SJSA1 (cell line): ENCODE measurements at regions not wholly inside any gene's neighbourhood (a gene's known extent, or its start where the extent isn't known, plus 50 kb on each side); places are given as distances from the start of the nearest gene placed in this dataset.

Source experiments
- DNase-seq, 2 experiments: peaks; one replicate each; pipeline ENCODE4 v3.0.0-alpha.2; 2015 to 2020; ENCODE audit warnings: low spot score in 2 of 2, low read depth in 1 of 2
- H3K27ac ChIP-seq: fragments of 250-450 bp; sonication (Bioruptor Pico); 2 replicates; pipeline ENCODE4 v1.5.1; 2020; ENCODE audit warnings: mild to moderate bottlenecking, moderate library complexity
- H3K27me3 ChIP-seq: fragments of 250-450 bp; sonication (Bioruptor Pico); replicated peaks from 2 replicates; pipeline ENCODE4 v1.5.1; 2020; ENCODE audit warnings: mild to moderate bottlenecking, moderate library complexity
- H3K36me3 ChIP-seq: fragments of 250-450 bp; sonication (Bioruptor Pico); 2 replicates; pipeline ENCODE4 v1.5.1; 2020; ENCODE audit warnings: mild to moderate bottlenecking
- H3K4me1 ChIP-seq: fragments of 250-450 bp; sonication (Bioruptor Pico); replicated peaks from 2 replicates; pipeline ENCODE4 v1.6.1; 2021; ENCODE audit warnings: mild to moderate bottlenecking
- H3K4me3 ChIP-seq: fragments of 250-450 bp; sonication (Bioruptor Pico); 2 replicates; pipeline ENCODE4 v1.5.1; 2020; ENCODE audit warnings: mild to moderate bottlenecking
- H3K9me3 ChIP-seq: fragments of 250-450 bp; sonication (Bioruptor Pico); replicated peaks from 2 replicates; pipeline ENCODE4 v1.5.1; 2020; ENCODE audit warnings: mild to moderate bottlenecking

DNA sequence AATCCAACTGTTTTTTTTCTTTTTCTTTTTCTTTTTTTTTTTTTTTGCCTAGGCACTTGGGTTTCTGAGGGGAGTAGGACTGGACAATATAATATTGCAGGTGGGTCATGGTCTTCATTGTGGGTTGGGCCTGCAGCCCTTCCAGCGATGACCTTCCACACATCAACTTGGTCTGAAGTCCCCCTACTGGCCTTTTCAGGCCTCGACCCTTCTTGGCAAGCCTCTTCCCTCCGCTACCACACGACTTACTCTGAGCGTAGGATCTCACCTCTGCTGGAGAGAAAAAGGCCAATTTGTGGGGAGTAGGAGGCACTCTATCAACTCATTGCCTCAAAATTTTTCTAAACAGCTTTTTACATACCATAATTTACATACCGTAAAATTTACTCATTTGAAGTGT lies 51.1 kb upstream of the GRIK3 start:
- H3K4me3 ChIP-seq, result no peak overlapping the region
- no peak overlapping the region for H3K27ac ChIP-seq
- no peaks in the 10 kb centered on the region for H3K36me3 ChIP-seq
- no peaks in the 10 kb centered on the region for H3K4me1 ChIP-seq
- no peaks in the 10 kb centered on the region for H3K9me3 ChIP-seq
- no peaks in the 10 kb centered on the region for H3K27me3 ChIP-seq
- no peak for DNase-seq

DNA sequence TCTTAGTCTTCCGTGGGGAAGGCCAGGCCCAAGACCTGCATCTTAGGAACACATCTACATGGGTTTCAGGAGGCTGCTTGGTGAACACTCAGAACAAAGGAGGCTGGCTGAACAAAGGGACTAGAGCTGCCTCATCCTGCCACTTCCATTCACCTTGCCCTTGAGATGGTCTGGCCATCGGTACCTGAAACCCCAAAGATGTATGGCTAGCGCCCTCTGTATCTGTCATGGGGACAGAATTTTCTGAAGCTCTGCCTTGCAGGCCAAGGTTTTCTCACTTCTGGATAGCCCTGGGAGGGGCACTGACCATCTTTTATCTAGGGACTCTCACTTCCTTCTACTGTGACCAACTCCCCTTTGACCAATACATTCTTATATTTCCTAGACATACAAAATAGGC lies 55.4 kb upstream of the GRIK3 start:
- Histone ChIP-seq H3K4me1 (no peaks in the 10 kb centered on the region), H3K9me3 (no peaks in the 10 kb centered on the region), H3K4me3 (no peak overlapping the region), H3K27ac (no peak overlapping the region), H3K27me3 (no peaks in the 10 kb centered on the region), H3K36me3 (no peaks in the 10 kb centered on the region)
- DNase-seq, result no peak

DNA sequence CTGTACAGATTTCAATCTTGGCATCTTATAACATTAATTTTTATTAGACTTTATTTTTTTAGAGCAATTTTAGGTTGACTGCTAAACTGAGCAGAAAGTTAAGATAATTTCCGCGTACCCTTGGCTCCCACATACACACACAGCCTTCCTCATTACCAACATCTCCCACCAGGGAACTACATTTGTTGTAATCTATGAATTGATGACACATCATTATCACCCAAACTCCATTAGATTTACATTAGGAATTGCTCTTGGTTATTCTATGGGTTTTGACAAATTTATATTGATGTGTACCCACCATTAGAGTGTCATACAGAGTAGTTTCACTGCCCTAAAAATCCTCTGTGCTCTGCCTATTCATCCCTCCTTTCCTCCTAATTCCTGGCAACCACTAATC lies 56.4 kb upstream of the GRIK3 start:
- H3K4me1 ChIP-seq, result no peaks in the 10 kb centered on the region
- DNase-seq, result no peak
- no peaks in the 10 kb centered on the region for H3K27me3 ChIP-seq
- H3K27ac ChIP-seq, result no peak overlapping the region
- no peak overlapping the region for H3K4me3 ChIP-seq
- H3K36me3 ChIP-seq, result no peaks in the 10 kb centered on the region
- no peaks in the 10 kb centered on the region for H3K9me3 ChIP-seq

DNA sequence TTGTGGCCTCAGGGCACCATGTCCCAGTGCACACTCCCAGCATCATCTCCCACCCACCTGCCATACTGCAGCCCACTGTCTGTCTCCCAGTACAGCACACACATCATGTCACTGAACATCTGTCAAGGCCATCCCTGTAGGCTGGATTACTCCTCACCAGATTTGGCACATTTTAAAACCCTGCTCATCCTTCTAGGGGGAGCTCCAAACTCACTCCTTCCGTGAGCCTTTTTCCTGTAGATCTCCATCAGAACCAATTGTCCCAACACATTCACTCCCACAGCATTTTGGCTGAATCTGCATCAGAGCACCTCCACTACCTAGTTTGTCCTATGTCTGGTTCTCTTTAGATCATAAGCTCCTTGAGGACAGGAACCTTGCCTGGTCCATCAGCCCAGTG lies 58.6 kb upstream of the GRIK3 start:
- H3K9me3 ChIP-seq, result no peaks in the 10 kb centered on the region
- H3K27ac ChIP-seq, result no peak overlapping the region
- H3K27me3 ChIP-seq, result no peaks in the 10 kb centered on the region
- H3K4me3 ChIP-seq, result no peak overlapping the region
- DNase-seq, result no peak
- no peaks in the 10 kb centered on the region for H3K36me3 ChIP-seq
- no peaks in the 10 kb centered on the region for H3K4me1 ChIP-seq

DNA sequence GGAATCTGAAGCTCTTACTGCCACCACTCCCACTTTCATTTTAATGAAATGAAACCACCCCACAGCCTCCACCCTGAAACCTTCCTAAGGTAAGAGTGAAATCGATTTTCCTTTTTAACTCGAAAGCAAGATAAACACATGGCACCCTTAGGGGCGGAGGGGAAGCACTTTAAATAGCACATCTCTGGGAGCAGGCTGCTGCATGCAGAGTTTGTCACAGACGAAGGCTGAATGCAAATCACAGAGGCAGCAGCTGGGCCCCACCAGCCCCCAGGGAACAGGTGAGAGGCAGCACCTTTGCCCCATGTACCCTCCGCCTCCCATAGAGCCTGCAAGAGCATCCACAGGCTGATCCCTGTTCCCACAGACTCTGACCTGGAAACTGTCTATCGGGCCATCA lies 60.0 kb upstream of the GRIK3 start:
- Histone ChIP-seq H3K27me3 (no peaks in the 10 kb centered on the region), H3K27ac (no peak overlapping the region)
- no peak for DNase-seq

DNA sequence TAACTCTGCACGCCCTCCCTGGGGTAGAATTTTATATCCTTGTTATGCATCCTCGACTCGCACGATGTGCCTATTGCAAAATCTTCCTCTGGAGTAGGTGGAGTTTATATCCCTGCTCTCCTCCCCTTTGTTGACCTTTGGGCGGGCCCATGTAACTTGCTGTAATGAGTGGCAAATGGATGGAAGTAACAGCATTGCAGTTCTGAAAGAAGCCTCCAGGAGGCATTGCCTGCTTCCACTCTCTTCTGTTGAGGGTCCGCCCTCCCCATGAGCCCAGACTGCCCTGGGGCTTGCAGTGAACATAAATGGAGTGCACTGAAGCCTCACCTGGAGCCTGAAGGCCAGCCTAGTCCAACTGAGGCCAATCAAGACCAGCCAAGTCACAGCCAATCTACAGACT lies 62.2 kb upstream of the GRIK3 start:
- no peak for DNase-seq
- no peaks in the 10 kb centered on the region for H3K4me1 ChIP-seq
- H3K4me3 ChIP-seq, result no peak overlapping the region
- H3K9me3 ChIP-seq, result no peaks in the 10 kb centered on the region
- no peaks in the 10 kb centered on the region for H3K36me3 ChIP-seq
- H3K27ac ChIP-seq, result no peak overlapping the region
- no peaks in the 10 kb centered on the region for H3K27me3 ChIP-seq

More for the DNA sequence above, 60.0 kb upstream of the GRIK3 start:
- Histone ChIP-seq H3K36me3 (no peaks in the 10 kb centered on the region), H3K9me3 (no peaks in the 10 kb centered on the region), H3K4me3 (no peak overlapping the region), H3K4me1 (no peaks in the 10 kb centered on the region)

DNA sequence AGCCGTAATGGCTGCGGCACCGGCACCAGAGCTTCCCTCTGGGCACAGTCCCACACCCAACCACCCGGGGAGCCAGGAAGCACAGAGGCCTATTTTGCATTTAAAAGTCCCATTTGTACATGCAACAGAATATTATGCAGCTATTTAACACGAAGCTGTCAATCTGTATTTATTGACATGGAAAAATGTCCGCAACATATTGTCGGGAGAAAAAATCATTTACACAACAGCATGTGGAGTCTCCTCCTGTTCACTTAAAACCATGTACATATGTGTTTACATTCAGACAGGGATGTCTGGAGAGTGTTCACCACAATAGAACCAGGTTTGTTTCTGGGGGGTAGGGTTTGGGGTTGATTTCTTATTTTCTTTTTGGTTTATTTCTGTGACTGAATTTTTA lies 63.4 kb upstream of the GRIK3 start:
- H3K9me3 ChIP-seq, result no peaks in the 10 kb centered on the region

DNA sequence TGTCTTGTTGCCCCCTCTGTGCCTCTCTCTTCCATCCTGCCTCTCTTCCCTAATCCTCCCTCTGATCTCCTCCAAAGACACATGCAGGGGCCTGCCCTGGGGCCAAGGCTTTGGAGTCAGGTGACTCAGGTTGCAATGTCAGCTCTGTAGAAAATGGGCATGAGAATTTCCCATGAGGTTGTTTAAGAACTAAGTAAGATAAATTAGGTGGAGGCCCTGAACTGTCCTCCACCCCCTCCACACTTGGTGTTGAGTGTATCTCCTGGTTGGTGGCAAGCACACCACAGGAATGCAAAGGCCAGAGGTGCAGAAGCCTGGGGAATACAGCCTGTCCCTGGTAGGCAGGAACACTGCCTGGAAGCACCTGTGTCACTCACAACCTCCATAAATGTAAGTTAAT lies 63.9 kb upstream of the GRIK3 start:
- no peak overlapping the region for H3K4me3 ChIP-seq
- H3K4me1 ChIP-seq, result no peaks in the 10 kb centered on the region
- H3K27me3 ChIP-seq, result no peaks in the 10 kb centered on the region
- H3K36me3 ChIP-seq, result no peaks in the 10 kb centered on the region
- H3K27ac ChIP-seq, result no peak overlapping the region
- no peaks in the 10 kb centered on the region for H3K9me3 ChIP-seq
- DNase-seq, result no peak

More for the DNA sequence above, 63.4 kb upstream of the GRIK3 start:
- H3K27me3 ChIP-seq, result no peaks in the 10 kb centered on the region
- DNase-seq, result no peak
- H3K4me1 ChIP-seq, result no peaks in the 10 kb centered on the region
- H3K36me3 ChIP-seq, result no peaks in the 10 kb centered on the region
- H3K4me3 ChIP-seq, result no peak overlapping the region
- H3K27ac ChIP-seq, result no peak overlapping the region

DNA sequence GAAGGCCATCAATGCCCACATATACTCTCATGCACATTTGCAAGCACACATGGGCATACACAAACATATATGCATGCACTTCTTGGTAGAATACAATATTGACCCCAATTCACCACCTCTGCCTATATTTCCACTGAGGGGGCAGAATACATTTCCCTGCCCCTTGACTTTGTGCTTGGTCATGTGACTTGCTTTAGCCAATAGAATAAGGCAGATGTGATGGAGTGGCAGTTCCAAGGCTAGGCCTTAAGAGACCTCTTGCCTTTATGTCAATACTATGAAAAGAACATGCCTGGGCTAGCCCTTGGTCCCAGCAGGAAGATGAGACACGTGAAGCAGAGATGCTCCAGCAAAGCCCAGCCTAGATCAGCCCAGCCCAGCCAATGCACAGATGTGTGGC lies 66.0 kb upstream of the GRIK3 start:
- Histone ChIP-seq H3K4me1 (no peaks in the 10 kb centered on the region), H3K9me3 (no peaks in the 10 kb centered on the region), H3K36me3 (no peaks in the 10 kb centered on the region), H3K27me3 (no peaks in the 10 kb centered on the region), H3K27ac (no peak overlapping the region), H3K4me3 (no peak overlapping the region)
- no peak for DNase-seq

DNA sequence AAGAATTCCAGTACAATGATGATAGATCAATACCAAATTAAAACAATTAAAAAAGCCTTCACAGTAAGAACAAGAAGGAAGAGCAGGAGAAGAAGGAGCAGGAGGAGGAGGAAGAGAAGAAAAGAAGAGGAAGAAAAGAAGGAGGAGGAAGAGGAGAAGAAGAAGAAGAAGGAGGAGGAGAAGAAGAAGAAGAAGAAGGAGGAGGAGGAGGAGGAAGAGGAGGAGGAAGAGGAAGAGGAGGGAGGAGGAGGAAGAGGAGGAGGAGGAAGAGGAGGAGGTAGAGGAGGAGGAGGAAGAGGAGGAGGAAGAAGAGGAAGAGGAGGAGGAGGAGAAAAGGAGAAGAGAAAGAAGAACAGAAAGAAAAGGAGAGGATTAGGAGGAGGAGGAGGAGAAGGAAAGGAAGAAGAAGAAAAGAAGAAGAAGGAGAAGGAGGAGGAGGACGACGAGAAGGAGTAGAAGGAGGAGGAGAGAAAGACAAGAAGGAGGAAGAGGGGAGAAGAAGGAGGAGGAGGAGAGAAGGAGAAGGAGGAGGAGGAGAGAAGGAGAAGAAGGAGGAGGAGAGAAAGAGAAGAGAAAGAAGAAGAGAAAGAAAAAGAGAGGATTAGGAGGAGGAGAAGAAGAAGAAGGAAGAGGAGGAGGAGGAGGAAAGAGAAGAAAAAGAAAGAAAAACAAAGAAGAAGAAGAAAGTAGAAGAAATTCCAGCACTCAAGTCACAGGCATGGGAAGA lies 68.5 kb upstream of the GRIK3 start:
- H3K4me1 ChIP-seq, result no peaks in the 10 kb centered on the region
- no peaks in the 10 kb centered on the region for H3K27me3 ChIP-seq
- H3K4me3 ChIP-seq, result no peak overlapping the region
- no peak overlapping the region for H3K27ac ChIP-seq
- no peaks in the 10 kb centered on the region for H3K9me3 ChIP-seq
- H3K36me3 ChIP-seq, result no peaks in the 10 kb centered on the region
- DNase-seq, result no peak

DNA sequence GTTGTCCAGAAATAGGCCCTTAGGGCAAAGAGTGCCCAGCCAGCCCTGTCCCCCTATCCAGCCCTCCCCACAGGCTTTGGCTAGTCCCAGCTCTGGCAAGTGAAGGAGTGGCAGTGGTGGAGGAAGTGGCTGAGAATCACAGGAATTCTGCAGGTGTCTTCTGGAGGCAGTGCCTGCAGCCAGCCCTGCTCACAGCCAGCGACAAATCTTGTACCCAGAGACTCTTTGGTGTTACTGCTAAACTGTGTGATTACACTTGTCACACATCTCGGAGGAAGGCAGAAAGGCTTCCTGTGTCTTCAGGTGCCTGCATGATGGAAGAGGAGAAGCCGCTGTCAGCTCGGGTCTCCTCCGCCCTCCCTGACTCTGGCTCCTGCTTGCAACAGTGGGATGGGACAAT lies 71.6 kb upstream of the GRIK3 start:
- Histone ChIP-seq H3K4me1 (no peaks in the 10 kb centered on the region), H3K27ac (no peak overlapping the region), H3K27me3 (no peaks in the 10 kb centered on the region), H3K9me3 (no peaks in the 10 kb centered on the region), H3K36me3 (no peaks in the 10 kb centered on the region), H3K4me3 (no peak overlapping the region)
- no peak for DNase-seq

DNA sequence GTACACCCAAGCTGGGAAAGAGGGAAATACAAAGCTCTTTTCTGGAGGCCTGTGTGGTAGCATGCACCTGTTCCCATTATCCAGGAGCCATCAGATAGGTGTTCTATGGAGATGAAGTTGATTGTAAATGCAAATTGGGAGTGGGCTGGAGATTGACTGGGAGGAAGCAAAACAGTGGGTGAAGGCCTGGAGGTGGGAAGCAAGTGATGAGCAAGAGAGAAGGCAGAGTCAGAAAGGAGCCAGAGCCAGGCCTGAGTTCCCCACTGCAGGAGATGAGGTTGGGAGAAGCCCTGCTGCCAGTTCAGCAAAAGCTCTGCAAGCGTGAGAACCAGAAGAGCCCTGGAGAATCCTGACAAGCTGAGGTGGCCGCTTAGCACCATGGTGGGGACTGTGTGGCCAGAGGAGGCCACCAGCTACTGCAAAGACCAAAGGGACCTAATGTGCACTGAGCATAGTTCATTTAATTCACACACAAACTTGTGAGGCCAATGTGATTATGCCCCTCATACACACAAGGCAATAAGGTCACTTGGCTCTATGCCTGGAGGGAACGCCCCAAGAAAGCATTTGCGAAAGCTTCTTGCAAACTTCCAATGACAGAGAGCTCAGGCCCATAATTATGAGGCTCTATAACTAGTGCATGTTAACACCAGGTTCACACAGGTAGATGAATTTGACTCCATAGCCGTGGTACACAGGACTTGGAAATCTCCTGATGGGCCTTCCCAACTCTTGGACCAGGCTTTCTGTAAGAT lies 73.0 kb upstream of the GRIK3 start:
- DNase-seq, result no peak
- Histone ChIP-seq H3K27me3 (peaks cover 5% of the 10 kb centered on the region; the same call in 1 of the 2 replicates), H3K36me3 (no peaks in the 10 kb centered on the region), H3K9me3 (no peaks in the 10 kb centered on the region), H3K4me1 (no peaks in the 10 kb centered on the region), H3K27ac (no peak overlapping the region), H3K4me3 (no peak overlapping the region)

DNA sequence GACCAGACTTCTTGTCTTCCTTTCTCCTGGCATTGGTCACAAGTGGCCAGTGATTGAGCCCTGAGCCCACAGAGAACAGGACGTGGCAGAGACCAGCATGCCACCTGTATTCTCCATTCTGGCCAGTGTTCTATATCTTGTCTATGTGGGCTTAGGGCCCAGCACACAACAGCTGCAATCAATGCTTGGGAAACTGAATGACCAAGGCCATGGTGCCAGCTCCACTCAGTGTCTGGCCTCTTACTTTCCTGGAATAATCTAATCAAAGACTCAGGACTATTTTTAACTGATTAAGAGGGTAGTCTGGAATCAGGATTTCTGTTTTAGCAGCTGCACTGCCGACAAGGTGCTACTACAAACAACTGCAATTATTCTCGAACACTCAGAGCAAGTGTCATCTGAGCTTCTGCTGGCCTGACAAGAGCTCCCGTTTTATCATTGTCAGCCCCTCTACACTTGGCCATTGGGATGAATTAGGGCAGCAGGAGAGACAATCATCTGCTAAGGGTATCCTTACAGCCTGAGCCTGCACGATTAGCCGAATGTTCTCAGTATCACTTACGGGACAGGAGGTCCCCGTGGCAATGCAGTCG lies 74.4 kb upstream of the GRIK3 start:
- H3K27me3 ChIP-seq, result peaks cover 7% of the 10 kb centered on the region; the same call in 1 of the 2 replicates
- no peaks in the 10 kb centered on the region for H3K36me3 ChIP-seq
- DNase-seq, result no peak
- H3K27ac ChIP-seq, result no peak overlapping the region
- H3K4me1 ChIP-seq, result no peaks in the 10 kb centered on the region
- H3K4me3 ChIP-seq, result no peak overlapping the region
- no peaks in the 10 kb centered on the region for H3K9me3 ChIP-seq

DNA sequence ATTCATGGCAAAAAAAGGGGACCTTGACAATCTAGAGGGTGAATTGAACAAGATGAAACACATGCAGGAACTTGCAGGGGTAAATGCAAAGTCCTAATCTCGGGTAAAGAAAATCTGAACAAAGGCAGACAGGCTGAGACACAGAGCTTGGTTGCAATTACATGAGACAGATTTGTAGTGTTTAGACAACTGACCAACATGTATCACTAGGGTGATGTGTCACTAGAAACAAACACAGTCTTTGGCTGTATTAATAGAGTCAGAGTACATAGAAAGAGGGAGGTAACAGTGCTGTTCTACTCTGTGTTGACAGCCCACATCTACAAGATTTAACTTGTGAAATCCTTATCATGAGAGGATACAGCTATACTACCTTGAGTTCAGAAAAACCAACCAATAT lies 78.1 kb upstream of the GRIK3 start:
- Histone ChIP-seq H3K27ac (no peak overlapping the region), H3K27me3 (peaks cover 7% of the 10 kb centered on the region; the same call in 1 of the 2 replicates)
- DNase-seq, result no peak

More for the DNA sequence above, 78.1 kb upstream of the GRIK3 start:
- Histone ChIP-seq H3K4me3 (no peak overlapping the region), H3K9me3 (no peaks in the 10 kb centered on the region), H3K4me1 (no peaks in the 10 kb centered on the region), H3K36me3 (no peaks in the 10 kb centered on the region)
